Naive thymus-derived CD4-positive, alpha-beta T cell (primary cell): ENCODE measurements at regions not wholly inside any gene's neighbourhood (a gene's known extent, or its start where the extent isn't known, plus 50 kb on each side); places are given as distances from the start of the nearest gene placed in this dataset.
A peak's percentile ranks its signal among the peaks of the same experiment; 100 is the strongest.
"Not testable (repeated sequence)": the region's sequence is repeated elsewhere in the genome, so short reads cannot be mapped to it uniquely, and the experiment has no call there.

Experiments
- ATAC-seq: fragments of 150-1000 bp; cut with Tn5 transposase; 2 replicates; pipeline ENCODE4 v1.10.0; 2021; ENCODE audit warnings: mild to moderate bottlenecking, moderate library complexity
- CTCF ChIA-PET: fragments of 350-600 bp; sonication (Branson Sonifier 250); formaldehyde crosslinking; loops from one replicate; lab custom pipeline; 2021; ENCODE audit warnings: antibody characterized with exemption; lab: Charles Lee
- POLR2A ChIA-PET: fragments of 350-600 bp; sonication (Branson Sonifier 250); formaldehyde crosslinking; loops from one replicate; lab custom pipeline; 2021; ENCODE audit warnings: antibody characterized with exemption, inconsistent platforms; lab: Charles Lee
- DNase-seq, 9 donors: peaks; one replicate each; pipeline versions ENCODE4 v3.0.0 to v3.0.0-alpha.2; 2020 to 2022; ENCODE audit warnings: mixed read lengths in 1 of 9
- H3K27ac ChIP-seq: one replicate; pipeline ENCODE4 v1.7.0; 2013; ENCODE audit warnings: mild to moderate bottlenecking, low read depth, low read length, moderate library complexity
- H3K27me3 ChIP-seq, 2 donors: one replicate each; pipeline ENCODE4 v1.7.0; 2013; ENCODE audit warnings: low read length in 2 of 2, mild to moderate bottlenecking in 2 of 2, moderate library complexity in 2 of 2; ENCODE audit not compliant: control insufficient read depth in 2 of 2, insufficient read depth in 2 of 2
- H3K36me3 ChIP-seq, 3 experiments: 1 replicate in 2 of 3; 2 replicates in 1 of 3; pipeline ENCODE4 v1.7.0; 2013; ENCODE audit warnings: low read length in 3 of 3, mild to moderate bottlenecking in 3 of 3, moderate library complexity in 1 of 3; ENCODE audit not compliant: insufficient read depth in 3 of 3, control insufficient read depth in 2 of 3
- H3K4me1 ChIP-seq, 2 donors: one replicate each; pipeline ENCODE4 v1.7.0; 2013; ENCODE audit warnings: low read length in 2 of 2, mild to moderate bottlenecking in 2 of 2, moderate library complexity in 1 of 2; ENCODE audit not compliant: control insufficient read depth in 2 of 2, insufficient read depth in 2 of 2
- H3K4me3 ChIP-seq: 2 replicates; pipeline ENCODE4 v1.7.0; 2013; ENCODE audit warnings: mild to moderate bottlenecking, low read length
- H3K9me3 ChIP-seq, 3 experiments: 1 replicate in 2 of 3; 2 replicates in 1 of 3; pipeline ENCODE4 v1.7.0; 2013; ENCODE audit warnings: low read length in 3 of 3; ENCODE audit not compliant: control insufficient read depth in 2 of 3
- H3K27ac Mint-ChIP-seq, 9 donors: one replicate each; pipeline ENCODE4 v1.8.0; 2020 to 2022; ENCODE audit warnings: mixed read lengths in 9 of 9, mild to moderate bottlenecking in 8 of 9, moderate library complexity in 5 of 9, inconsistent platforms in 2 of 9
- H3K27me3 Mint-ChIP-seq, 5 donors: one replicate each; pipeline ENCODE4 v1.8.0; 2021 to 2022; ENCODE audit warnings: mixed read lengths in 5 of 5, mild to moderate bottlenecking in 1 of 5
- H3K36me3 Mint-ChIP-seq, 5 donors: one replicate each; pipeline ENCODE4 v1.8.0; 2020 to 2022; ENCODE audit warnings: mixed read lengths in 5 of 5, mild to moderate bottlenecking in 3 of 5, inconsistent platforms in 1 of 5
- H3K4me1 Mint-ChIP-seq, 7 donors: one replicate each; pipeline ENCODE4 v1.8.0; 2020 to 2022; ENCODE audit warnings: mixed read lengths in 7 of 7, mild to moderate bottlenecking in 3 of 7, inconsistent platforms in 1 of 7
- H3K4me3 Mint-ChIP-seq, 10 donors: one replicate each; pipeline ENCODE4 v1.8.0; 2020 to 2022; ENCODE audit warnings: mild to moderate bottlenecking in 10 of 10, mixed read lengths in 10 of 10, moderate library complexity in 6 of 10, inconsistent platforms in 2 of 10
- H3K9me3 Mint-ChIP-seq, 11 donors: one replicate each; pipeline ENCODE4 v1.8.0; 2020 to 2022; ENCODE audit warnings: mixed read lengths in 11 of 11, mild to moderate bottlenecking in 4 of 11, inconsistent platforms in 1 of 11, moderate library complexity in 1 of 11
- intact Hi-C, 2 donors: fragments of 100-400 bp; cut with micrococcal nuclease; formaldehyde crosslinking; loops; one replicate each; pipeline ENCODE4 v1.15.1; 2023

DNA sequence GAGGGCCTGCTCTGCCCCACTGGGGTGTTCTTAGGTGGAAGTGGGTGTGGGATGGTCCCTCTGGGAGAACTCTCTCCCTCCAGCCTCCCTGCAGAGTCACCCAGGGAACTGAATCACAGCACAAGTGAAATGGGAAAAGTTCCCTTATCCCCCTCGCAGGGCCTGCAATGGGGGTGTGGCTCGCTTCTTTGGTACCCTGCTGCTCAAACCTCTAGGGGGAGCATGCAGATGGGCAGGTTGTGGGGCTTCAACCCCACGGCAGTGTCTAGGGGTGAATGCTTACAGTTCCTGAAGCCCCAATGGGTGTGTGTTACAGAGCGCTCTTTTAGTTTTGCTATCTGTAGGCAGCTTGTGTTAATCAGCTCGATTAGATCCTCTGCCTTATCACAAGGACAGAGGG, 59.0 kb upstream of the TINAGL1 start:
- peaks cover 0 to 9% (median 0%) of the 10 kb centered on the region in 7 donors for H3K4me1 Mint-ChIP-seq
- H3K9me3 Mint-ChIP-seq: peaks cover 0 to 10% (median 3%) of the 10 kb centered on the region in 11 donors
- Histone ChIP-seq H3K36me3 (no peaks in the 10 kb centered on the region), H3K27ac (no peak overlapping the region), H3K4me3 (no peak overlapping the region), H3K9me3 (no peaks in the 10 kb centered on the region), H3K4me1 (no peaks in the 10 kb centered on the region), H3K27me3 (no peaks in the 10 kb centered on the region)
- peaks cover 0 to 5% (median 4%) of the 10 kb centered on the region in 5 donors for H3K36me3 Mint-ChIP-seq
- H3K4me3 Mint-ChIP-seq: no peak overlapping the region
- no peak for ATAC-seq
- H3K27me3 Mint-ChIP-seq: peaks cover 0 to 16% (median 9%) of the 10 kb centered on the region in 5 donors
- ChIA-PET CTCF (no interaction called here), POLR2A (no interaction called here)
- DNase-seq: no peak
- intact Hi-C loops: no loop called here
- H3K27ac Mint-ChIP-seq: no peak overlapping the region

DNA sequence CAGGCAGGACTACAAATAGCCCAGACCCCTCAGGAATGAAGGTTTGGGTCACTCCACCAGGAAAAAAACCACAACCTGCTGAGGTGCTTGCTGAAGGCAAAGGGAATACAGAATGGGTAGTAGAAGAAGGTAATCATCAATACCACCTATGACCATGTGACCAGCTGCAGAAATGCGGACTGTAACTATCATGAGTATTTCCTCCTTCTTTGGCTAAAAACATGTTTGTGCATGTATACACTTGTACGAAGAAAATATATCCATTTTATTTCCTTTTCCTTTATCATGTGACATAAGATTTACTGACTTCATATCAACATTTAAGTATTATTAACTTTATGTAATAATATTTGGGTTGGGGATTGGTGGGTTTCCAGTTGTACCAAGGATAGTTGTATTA, 58.3 kb upstream of the TINAGL1 start:
- Mint-ChIP-seq H3K27me3 (peaks cover 0 to 14% (median 9%) of the 10 kb centered on the region in 5 donors), H3K9me3 (peaks cover 0 to 10% (median 3%) of the 10 kb centered on the region in 11 donors)
- H3K4me3 Mint-ChIP-seq, H3K36me3 Mint-ChIP-seq, H3K27ac ChIP-seq, H3K4me1 ChIP-seq, H3K27ac Mint-ChIP-seq, H3K4me3 ChIP-seq, H3K4me1 Mint-ChIP-seq, intact Hi-C loops, ATAC-seq, DNase-seq, H3K9me3 ChIP-seq, H3K36me3 ChIP-seq, H3K27me3 ChIP-seq, CTCF ChIA-PET, POLR2A ChIA-PET: not testable (repeated sequence)

DNA sequence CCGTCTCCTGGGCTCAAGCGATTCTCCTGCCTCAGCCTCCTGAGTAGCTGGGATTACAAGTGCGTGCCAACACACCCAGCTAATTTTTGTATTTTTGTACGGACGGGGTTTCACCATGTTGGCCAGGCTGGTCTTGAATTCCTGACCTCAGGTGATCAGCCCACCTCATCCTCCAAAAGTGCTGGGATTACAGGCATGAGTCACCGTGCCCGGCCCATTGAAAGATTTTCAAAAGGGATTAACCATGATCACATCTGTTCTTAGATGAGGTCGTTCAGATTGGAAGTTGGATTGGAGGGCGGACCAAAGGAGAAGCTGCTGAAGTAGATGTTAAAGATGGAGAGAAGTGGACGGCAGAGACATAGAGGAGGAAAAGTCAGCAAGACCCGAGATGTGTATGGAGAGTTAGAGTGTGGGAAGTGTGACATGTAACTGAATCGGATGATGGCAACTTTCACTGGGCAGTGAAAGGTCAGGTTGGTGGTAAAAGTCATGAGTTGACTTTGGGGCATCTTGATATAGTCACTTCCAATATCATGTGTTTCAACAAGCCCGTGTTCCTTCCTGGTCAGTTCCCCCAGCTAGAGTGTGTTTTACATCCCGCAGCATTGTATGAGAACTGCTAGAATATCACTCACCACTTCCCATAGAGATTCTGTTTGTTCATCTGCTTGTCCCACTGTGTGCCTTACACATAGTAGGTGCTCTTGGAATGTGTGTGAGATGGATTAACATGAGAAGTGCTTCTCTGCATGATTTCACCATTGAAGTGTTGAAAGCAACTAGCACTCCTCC, 54.4 kb upstream of the TINAGL1 start:
- Histone ChIP-seq H3K4me1 (no peaks in the 10 kb centered on the region), H3K9me3 (no peaks in the 10 kb centered on the region), H3K27me3 (no peaks in the 10 kb centered on the region), H3K27ac (no peak overlapping the region), H3K36me3 (no peaks in the 10 kb centered on the region), H3K4me3 (no peak overlapping the region)
- POLR2A ChIA-PET: no interaction called here
- no peak overlapping the region for H3K27ac Mint-ChIP-seq
- peaks cover 0 to 13% (median 9%) of the 10 kb centered on the region in 5 donors for H3K27me3 Mint-ChIP-seq
- H3K36me3 Mint-ChIP-seq: peaks cover 0 to 5% (median 4%) of the 10 kb centered on the region in 5 donors
- H3K4me3 Mint-ChIP-seq: no peak overlapping the region
- DNase-seq: no peak
- H3K9me3 Mint-ChIP-seq: peaks cover 0 to 6% (median 2%) of the 10 kb centered on the region in 11 donors
- peaks cover 0 to 8% (median 0%) of the 10 kb centered on the region in 7 donors for H3K4me1 Mint-ChIP-seq
- ATAC-seq: no peak
- intact Hi-C loops: no loop called here
- CTCF ChIA-PET: no interaction called here

DNA sequence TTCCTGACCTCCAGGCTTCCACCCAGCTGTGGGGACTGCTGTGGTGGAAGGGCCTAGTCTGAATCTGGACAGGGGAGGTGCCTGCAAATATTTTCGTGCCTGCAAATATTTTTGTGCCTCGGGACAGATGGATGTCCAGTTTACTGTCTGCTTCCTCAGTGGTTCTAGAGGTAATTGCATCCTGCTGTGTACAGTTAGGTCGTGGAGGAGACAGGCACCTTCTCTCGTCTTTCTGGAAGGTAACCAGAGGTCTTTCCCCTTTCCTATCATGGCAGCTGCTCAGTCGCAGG, 53.8 kb upstream of the TINAGL1 start:
- Mint-ChIP-seq H3K27ac (no peak overlapping the region), H3K27me3 (peaks cover 0 to 12% (median 10%) of the 10 kb centered on the region in 5 donors), H3K36me3 (peaks cover 0 to 5% (median 4%) of the 10 kb centered on the region in 5 donors), H3K4me1 (peaks cover 0 to 7% (median 0%) of the 10 kb centered on the region in 7 donors), H3K9me3 (peaks cover 0 to 6% (median 2%) of the 10 kb centered on the region in 11 donors), H3K4me3 (no peak overlapping the region)
- Histone ChIP-seq H3K9me3 (no peaks in the 10 kb centered on the region), H3K27me3 (no peaks in the 10 kb centered on the region), H3K4me1 (no peaks in the 10 kb centered on the region), H3K36me3 (no peaks in the 10 kb centered on the region), H3K4me3 (no peak overlapping the region), H3K27ac (no peak overlapping the region)
- ChIA-PET CTCF (no interaction called here), POLR2A (no interaction called here)
- no peak for DNase-seq
- intact Hi-C loops: no loop called here
- no peak for ATAC-seq

DNA sequence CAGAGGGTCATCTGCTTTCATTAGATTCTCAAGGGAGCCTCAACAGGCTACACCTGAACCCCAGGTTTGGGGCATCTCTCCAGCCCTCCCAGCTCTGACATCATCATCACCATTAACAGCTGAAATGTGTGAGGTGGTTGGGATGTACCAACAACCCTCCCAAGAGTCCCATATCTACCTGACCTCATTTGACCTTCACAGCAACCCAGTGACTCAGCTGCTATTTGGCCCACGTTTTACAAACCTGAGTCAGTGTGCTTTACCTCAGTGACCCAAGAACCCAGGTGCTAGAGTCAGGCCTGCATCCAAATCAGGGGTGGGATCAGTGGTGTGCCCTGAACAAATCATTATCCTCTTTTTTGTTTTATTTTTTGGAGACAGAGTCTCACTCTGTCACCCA, 53.3 kb upstream of the TINAGL1 start:
- peaks cover 0 to 6% (median 2%) of the 10 kb centered on the region in 11 donors for H3K9me3 Mint-ChIP-seq
- peaks cover 0 to 14% (median 10%) of the 10 kb centered on the region in 5 donors for H3K27me3 Mint-ChIP-seq
- ATAC-seq: no peak

DNA sequence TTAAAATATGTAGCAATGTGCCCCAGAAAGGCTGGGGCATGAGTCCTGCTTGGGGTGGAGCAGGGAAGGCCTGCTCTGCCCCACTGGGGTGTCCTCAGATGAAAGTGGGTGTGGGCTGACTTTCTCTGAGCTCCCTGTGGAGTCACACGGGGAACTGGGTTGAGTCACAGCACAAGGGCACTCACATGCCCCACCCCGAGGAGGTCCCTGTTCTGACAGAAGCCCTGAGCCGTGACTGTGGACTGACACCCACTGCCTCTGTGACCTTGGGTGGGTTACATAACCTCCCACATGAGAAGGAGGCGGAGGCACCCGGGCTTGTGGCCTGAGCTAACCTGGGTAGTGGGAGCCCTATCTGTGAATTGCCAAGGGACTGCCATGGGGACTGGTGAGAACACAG, 52.5 kb upstream of the TINAGL1 start:
- Histone ChIP-seq H3K36me3 (no peaks in the 10 kb centered on the region), H3K9me3 (no peaks in the 10 kb centered on the region), H3K27ac (no peak overlapping the region), H3K27me3 (no peaks in the 10 kb centered on the region), H3K4me1 (no peaks in the 10 kb centered on the region), H3K4me3 (no peak overlapping the region)
- Mint-ChIP-seq H3K27me3 (peaks cover 0 to 14% (median 10%) of the 10 kb centered on the region in 5 donors), H3K27ac (no peak overlapping the region), H3K9me3 (peaks cover 0 to 6% (median 2%) of the 10 kb centered on the region in 11 donors), H3K4me1 (peaks cover 0 to 7% (median 0%) of the 10 kb centered on the region in 7 donors), H3K4me3 (no peak overlapping the region), H3K36me3 (peaks cover 0 to 5% (median 4%) of the 10 kb centered on the region in 5 donors)
- ChIA-PET CTCF (no interaction called here), POLR2A (no interaction called here)
- ATAC-seq (peak; percentile 94), DNase-seq (no peak)
- intact Hi-C loops: no loop called here

More for the DNA sequence above, 53.3 kb upstream of the TINAGL1 start:
- H3K27ac ChIP-seq: no peak overlapping the region
- ChIA-PET CTCF (no interaction called here), POLR2A (no interaction called here)
- H3K9me3 ChIP-seq: no peaks in the 10 kb centered on the region
- H3K4me1 Mint-ChIP-seq: peaks cover 0 to 7% (median 0%) of the 10 kb centered on the region in 7 donors
- DNase-seq: no peak
- H3K27me3 ChIP-seq: no peaks in the 10 kb centered on the region
- no peaks in the 10 kb centered on the region for H3K4me1 ChIP-seq
- intact Hi-C loops: no loop called here
- H3K4me3 ChIP-seq: no peak overlapping the region
- no peak overlapping the region for H3K4me3 Mint-ChIP-seq
- peaks cover 0 to 5% (median 4%) of the 10 kb centered on the region in 5 donors for H3K36me3 Mint-ChIP-seq
- no peaks in the 10 kb centered on the region for H3K36me3 ChIP-seq
- no peak overlapping the region for H3K27ac Mint-ChIP-seq
